ENCODE measurements at regions not wholly inside any gene's neighbourhood (a gene's known extent, or its start where the extent isn't known, plus 50 kb on each side); places are given as distances from the start of the nearest gene placed in this dataset.
"Not testable (repeated sequence)": the region's sequence is repeated elsewhere in the genome, so short reads cannot be mapped to it uniquely, and the experiment has no call there.

DNA sequence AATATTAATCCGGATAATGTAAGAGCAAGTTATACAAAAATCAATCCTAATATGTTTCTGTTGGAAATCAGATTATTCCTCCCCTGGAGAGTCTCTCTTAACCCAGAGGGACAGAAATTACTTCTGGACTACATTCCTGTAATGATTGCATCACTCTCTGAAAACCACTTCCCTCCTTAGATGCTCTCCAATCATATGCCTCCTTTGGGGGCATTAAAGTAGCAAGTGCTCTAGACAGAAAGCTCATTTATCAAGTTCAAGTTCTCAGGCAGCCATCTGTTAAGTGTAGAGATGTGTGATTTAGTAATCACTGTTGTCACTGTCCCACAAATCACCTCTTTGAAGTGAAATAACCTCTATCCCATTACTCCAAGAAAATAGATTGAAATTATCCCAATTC lies 247.1 kb downstream of the SLCO4C1 start:
- peak; percentile 28 for DNase-seq (ENCODE audit: low spot score)

DNA sequence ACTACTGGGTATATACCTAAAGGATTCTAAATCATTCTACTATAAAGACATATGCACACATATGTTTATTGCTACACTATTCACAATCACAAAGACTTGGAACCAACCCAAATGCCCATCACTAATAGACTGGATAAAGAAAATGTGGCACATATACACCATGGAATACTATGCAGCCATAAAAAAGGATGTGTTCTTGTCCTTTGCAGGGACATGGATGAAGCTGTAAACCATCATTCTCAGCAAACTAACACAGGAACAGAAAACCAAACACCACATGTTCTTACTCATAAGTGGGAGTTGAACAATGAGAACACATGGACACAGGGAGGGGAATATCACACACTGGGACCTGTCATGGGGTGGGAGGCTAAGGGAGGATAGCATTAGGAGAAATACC lies 249.0 kb downstream of the SLCO4C1 start:
- DNase-seq (ENCODE audit: low spot score), result not testable (repeated sequence)

DNA sequence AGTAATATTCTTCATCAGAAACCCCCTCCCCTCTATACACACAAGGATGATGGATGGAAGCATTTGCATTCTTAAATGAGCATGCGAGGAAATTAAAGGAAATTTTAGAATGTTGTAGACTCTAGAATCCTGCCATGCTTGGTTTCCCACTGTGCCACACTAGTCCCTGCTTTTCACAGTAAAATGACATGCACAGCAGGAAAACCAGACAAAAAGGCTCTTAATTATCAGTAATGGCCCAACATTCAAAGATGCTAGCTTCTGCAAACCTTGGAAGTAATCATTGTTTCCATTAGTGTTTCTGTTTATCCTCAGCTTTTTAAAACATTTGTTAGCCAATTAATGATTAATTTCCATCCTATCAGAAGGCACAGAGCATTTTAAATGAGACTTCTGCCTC lies 255.8 kb downstream of the SLCO4C1 start:
- DNase-seq (ENCODE audit: low spot score), result no peak

DNA sequence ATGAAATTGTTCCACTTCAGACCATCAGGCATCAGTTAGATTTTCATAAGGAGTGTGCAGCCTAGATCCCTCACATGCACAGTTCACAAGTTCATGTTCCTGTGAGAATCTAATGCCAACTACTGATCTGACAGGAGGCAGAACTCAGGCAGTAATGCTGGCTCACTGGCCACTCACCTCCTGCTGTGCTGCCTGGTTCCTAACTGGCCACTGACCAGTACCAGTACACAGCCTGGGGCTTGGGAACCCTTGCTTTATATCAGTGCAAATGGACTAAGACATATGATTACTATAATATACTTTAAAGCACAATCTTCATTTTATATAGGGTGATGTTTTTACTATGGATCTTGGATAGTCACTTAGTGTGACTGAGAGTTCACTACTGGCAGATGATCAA lies 259.2 kb downstream of the SLCO4C1 start:
- no peak for DNase-seq (ENCODE audit: low spot score)

DNA sequence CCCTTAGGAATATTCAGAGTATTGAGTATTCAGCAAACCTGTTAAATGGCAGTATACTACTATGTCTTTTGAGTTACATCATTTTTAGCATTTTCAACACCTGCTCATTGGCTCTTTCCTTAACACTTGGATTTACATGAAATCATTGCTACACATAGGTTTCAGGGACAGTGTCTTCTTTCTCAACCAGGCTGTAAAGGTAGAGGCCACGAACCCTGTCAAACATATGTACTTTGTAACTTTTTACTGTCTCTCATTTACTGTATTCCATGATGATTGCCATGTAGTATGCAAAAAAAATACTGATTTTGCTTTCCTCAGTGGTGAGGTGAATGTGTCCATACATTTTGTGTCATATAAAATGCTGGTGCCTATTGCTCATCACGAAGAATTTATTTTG lies 264.4 kb downstream of the SLCO4C1 start:
- no peak for DNase-seq (ENCODE audit: low spot score)

DNA sequence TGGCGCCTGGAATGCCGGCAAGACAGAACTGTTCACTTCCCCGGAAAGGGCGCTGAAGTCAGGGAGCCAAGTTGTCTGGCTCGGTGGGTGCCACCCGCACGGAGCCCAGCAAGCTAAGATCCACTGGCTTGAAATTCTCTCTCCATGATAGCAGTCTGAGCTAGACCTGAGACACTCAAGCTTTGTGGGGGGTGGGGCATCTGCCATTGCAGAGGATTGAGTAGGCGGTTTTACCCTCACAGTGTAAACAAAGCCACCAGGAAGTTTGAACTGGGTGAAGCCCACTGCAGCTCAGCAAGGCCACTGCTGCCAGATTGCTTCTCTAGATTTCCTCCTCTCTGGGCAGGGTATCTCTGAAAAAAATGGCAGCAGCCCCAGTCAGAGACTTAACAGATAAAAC lies 277.4 kb downstream of the SLCO4C1 start:
- no peak for DNase-seq (ENCODE audit: low spot score)

DNA sequence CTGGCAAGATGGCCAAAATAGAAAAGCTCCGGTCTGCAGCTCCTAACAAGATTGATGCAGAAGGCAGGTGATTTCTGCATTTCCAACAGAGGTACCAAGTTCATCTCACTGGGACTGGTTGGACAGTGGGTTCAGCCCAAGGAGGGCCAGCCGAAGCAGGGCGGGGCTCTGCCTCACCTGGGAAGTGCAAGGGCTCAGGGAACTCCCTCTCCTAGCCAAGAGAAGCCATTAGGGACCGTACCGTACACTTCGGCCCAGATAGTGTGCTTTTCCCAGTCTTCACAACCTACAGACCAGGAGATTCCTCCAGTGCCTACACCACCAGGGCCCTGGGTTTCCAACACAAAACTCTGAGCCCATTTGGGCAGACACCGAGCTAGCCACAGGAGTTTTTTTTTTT lies 277.8 kb downstream of the SLCO4C1 start:
- no peak for DNase-seq (ENCODE audit: low spot score)

DNA sequence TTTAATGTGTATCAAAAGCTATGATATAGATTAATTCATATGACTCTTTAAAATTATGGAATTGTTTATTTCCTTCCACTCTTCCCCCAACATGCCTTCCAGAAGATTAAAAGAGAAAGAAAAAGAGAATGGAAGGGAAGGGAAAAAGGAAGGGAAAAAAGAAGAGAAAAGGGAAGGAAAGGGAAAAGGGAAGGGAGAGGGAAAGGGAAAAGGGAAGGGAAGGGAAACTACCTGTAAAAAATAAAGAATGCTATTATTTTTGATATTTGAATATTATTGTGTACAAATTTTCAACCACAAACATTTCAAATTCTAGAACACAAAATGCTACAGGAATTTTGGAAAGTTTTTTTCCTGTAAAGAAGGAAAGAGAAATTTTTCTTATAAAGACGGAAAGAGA lies 281.7 kb downstream of the SLCO4C1 start:
- no peak for DNase-seq (ENCODE audit: low spot score)

DNA sequence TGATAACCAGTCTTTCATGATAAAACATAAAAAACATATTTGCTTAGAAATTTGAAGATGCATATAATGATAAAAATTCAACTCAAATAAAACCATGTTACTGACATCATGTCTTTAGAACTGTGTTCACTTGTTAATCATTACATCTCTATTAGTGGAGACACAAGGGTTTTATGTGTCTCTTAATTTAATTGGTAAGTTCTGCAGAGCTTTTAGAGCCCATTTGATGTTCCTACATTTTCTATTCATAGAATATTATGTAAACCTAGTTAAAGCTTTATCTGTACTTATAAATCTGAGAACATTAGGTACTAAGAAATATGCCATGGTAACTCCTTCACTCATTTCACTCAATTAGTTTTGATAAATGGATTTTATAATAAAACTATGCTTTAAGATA lies 285.4 kb downstream of the SLCO4C1 start:
- DNase-seq (ENCODE audit: low spot score), result no peak

DNA sequence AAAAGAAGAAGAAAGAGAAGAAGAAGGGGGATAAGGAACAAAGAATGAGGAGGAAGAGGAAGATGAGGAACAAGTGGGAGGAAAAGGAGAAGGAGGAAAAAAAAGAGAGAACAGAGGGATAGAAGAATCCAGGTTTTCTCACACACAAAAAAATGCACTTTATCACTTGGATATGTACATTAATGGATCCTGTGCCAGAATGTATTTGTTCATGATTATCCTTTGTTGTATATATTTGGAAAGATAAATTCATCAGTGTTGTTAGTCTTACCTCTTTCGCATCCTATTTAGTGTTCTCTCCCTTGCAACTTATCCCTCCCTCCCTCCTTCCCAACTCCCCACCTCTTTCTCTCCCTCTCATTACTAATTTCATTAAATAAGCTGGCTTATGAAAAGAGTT lies 298.8 kb downstream of the SLCO4C1 start:
- no peak for DNase-seq (ENCODE audit: low spot score)

DNA sequence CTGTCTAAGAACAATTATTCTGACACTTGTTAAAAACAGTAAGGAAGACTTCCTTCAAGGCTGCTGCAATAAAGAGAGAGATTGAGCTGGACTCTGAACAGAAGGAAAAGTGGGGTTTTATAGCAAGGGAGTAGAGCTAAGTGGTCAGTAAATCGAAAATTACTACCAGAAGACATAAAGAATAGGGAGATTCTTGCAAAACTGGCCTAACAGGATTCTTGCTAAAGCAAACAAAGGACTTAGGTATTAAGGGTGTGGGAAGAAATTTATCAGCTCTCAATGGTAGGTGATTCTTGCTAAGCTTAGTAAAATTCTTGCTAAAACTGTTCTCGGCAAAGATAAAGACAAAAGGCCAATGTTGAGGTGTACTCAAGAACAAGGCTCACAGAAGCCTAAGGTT lies 300.5 kb downstream of the SLCO4C1 start:
- DNase-seq (ENCODE audit: low spot score), result no peak

DNA sequence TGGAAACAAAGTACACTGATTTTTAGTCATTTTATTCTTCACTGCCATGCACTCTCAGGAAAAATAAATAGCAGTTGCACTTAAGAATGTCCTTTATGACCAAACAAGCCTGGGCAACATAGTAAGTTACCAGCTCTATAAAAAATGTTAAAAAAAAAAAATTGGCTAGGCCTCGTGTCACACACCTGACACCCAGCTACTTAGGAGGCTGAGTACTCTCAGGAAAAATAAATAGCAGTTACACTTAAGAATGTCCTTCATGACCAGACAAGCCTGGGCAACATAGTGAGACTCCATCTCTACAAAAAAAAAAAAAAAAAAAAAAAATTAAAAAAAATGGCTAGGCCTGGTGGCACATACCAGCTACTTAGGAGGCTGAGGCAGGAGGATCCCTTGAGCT lies 304.6 kb downstream of the SLCO4C1 start:
- no peak for DNase-seq (ENCODE audit: low spot score)

DNA sequence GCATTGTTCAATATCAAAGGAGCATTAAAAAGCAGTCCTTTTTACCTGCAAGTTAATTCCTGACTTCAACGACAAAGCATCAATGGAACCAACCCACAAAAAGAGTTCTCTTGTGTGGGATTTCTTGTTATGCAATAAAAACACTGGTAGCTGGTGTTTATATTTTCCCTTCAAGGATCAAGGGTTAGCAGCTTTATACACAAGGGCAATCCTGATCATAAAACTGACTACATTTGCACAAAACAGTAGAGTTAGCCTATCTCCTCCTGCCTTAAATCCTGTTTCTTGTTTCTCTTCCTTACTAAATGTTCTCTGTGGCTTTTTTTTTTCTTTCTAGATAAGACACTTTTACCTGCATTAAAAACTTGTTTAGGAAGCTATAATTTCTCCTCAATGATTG lies 306.4 kb downstream of the SLCO4C1 start:
- DNase-seq (ENCODE audit: low spot score), result no peak

DNA sequence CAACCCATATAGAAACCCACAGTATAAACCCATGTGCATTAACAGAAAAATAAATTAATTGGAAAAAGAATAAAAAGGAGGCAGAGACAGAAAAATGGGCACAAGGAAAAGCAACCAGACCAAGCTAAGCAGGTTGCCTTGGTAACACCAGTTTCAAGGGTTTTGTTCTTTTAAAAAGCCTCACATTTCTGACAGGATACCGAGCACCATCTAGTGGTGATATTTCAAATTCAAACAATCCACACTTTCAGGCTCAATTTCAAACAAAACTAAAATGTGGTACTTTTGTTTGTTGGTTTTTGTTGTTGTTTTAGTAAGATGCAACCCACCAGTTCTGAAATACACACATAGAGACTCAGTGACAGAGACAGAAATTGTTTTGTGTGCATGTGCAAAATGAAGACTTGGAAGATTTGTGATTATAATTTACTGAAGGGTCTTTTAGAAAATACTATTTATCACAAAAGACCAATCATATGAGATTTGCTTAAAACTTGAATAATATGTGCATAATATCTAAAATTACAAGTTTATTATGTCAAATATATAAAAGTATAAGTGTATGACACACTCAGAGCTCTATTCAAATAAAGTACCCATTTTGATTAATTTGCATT lies 318.2 kb downstream of the SLCO4C1 start:
- DNase-seq (ENCODE audit: low spot score), result peak; percentile 52

DNA sequence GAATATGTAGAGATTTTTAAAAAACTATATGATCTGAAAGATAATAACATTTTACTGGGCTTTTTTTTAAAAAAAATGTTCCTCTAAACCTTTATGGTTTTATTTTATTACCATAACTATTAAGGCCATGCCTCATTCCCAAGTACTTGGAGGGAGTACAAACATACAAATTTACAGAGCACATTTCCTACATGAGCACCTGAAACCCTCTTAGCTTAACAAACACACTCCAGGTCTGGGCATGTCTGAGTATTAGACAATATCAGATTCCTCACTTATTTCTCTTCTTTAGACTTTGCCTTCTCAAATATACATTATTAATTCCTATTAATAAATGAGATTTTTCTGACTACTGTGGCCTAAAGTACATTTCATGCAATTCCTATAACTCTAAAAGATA lies 319.2 kb downstream of the SLCO4C1 start:
- DNase-seq (ENCODE audit: low spot score), result no peak

DNA sequence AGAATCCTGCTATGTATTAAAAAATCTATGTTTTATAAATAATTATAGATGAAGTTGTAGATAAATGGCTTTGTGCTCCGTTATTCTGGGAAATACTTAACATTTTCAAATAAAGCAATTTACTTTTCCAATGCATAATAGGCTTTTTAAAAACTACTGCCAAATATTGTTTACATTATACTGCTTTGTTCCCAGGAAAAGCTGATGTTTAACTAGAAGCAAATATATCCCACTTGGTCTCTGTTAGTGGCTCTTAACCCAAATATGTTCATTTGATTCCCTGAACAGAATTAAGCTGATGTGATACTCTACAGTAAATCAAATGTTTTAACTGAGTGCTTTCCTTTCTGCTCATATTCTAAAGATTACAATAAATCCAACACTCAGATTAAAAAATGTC lies 326.3 kb downstream of the SLCO4C1 start:
- DNase-seq (ENCODE audit: low spot score), result no peak

DNA sequence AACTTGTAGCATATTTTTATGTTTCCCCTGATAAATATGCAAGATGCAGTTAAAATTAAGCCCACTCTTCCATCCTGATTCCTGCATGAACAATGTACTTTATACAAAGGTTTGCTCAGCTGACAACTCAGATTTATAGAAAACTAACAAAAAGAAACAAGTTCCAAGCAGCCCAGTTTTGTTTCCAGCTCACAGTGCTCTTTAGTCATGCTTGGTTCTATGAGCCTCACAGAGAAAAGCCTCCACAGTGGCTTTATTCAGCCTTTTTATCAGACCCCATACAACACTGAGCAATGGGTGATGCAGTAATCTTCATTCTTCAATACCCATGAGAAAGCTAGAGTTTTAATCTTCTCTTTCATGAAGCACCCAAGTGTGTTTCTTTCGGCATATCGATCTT lies 329.6 kb downstream of the SLCO4C1 start:
- DNase-seq (ENCODE audit: low spot score), result no peak

DNA sequence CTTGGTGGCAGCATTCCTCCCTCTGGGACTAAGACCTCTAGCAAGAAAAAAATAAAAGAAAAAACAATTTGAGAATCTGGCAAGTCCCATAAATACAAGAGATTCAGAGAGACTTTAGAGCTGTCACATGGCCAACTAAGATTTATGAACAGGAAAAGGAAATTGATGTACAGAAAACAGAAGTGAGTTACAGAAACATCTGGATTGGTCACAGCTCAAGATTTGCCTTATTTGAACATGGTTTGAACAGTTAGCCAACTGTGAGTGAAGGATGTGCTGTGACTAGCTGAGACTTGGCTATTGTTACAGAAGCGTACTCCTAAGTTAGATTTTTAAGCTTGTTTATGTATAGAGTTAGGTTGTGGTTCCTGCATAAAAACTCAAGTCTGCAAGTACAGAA lies 340.2 kb downstream of the SLCO4C1 start:
- no peak for DNase-seq (ENCODE audit: low spot score)

DNA sequence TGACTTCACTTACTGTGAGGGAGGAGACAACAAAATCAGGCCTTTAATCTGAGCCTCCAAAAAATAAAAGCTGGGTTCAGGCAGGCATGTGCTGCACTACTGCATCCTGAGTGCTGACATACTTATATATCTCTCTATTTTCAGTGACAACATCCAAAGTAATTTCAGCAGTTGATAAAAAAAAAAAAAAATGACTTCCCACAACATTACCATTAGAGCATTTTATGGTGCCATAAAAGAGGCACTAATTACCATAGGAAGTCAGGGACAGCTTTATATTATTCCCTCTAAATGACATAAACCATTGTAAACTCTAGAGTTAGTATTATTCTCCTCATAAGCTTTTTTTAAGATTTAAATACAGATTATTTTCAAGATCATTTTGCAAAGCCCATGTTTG lies 346.1 kb downstream of the SLCO4C1 start:
- DNase-seq (ENCODE audit: low spot score), result no peak

DNA sequence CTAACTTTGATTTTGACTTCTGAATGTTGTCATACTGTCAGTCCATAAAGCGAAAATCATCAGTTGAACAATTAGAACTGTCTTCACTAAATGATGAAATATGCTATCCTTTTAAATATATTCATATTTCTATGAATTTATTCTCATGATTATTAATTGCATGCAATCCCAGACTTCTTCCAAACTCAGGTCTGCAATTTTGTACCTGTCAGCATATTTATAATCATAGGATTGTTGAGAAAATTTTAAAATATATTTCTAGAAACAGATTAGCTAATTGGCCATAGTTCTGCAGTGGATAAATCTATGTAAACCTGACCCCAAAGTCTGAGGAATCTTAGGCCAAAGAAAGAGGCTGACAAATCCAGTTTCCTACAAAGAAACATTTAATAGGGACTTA lies 347.5 kb downstream of the SLCO4C1 start:
- DNase-seq (ENCODE audit: low spot score), result no peak

DNA sequence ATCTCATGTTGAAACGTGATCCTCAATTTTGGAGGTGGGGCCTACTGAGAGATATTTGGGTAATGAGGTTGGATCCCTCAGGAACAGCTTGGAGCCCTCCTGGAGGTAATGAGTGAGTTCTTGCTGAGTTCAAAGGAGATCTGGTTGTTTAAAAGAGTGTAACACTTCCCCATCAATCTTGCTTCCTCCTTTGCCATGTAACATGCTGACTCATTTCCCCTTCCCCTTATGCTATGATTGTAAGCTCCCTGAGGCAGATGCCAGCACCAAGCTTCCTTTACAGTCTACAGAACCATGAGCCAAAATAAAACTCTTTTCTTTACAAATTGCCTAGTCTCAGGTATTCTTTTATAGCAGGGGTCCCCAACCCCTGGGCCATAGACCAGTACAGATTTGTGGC lies 352.3 kb downstream of the SLCO4C1 start:
- no peak for DNase-seq (ENCODE audit: low spot score)

DNA sequence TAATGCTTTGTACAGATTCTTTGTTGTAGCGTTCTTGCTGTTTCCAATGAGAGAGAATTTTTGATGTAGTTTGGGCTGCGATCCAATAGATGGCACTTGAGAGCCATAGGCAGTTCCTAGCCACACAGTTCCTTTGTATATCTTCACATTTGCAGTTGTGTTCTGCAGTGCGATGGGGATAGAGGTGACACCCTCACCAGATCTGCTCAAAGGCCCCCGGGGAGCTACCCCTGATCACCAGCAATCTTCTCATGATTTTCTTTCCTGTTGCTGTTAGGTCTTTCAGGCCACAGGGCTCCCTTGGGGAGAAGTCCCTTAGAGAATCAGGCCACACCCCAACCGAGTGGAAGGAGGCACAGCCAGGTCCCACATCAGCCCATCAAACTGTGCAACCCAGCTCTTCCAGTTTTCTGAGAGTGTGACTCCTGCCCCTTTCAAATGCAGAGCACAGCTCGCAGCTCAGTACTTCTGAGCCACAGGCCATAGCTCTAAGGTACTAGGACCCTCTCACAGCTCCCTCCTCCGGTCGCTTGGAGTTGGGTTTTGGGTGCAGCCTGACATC lies 353.7 kb downstream of the SLCO4C1 start:
- DNase-seq (ENCODE audit: low spot score), result peak; percentile 51

DNA sequence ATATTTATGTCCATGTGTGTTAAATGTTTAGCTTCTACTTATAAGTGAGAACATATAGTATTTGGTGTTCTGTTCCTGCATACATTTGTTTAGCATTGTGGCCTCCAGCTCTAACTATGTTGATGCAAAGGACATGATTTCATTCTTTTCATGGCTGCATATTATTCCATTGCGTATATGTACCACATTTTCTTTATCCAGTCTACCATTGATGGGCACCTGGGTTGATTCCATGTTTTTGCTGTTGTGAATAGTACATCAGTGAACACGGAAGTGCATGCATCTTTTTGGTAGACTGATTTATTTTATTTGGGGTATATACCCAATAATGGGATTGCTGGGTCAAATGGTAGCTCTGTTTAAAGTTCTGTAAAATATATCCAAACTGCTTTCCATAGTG lies 359.0 kb downstream of the SLCO4C1 start:
- no peak for DNase-seq (ENCODE audit: low spot score)

DNA sequence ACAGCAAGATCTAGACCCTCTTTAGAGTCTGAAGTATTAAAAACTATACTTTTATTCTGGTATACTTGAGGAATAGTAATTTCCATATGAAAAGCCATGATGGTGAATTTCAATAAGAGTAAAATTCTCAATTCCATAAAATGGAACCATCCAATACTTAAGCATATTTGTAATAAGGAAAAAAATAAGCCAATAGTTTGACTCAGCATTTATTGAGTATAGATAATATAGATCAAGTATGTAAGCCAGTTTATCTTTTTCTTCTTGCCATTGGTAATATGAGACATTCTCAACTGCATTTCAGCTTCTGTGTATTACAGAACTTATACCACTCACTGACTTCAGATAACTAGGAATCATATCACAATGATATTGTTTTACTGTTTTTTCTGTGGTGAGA lies 361.0 kb downstream of the SLCO4C1 start:
- DNase-seq (ENCODE audit: low spot score), result no peak

DNA sequence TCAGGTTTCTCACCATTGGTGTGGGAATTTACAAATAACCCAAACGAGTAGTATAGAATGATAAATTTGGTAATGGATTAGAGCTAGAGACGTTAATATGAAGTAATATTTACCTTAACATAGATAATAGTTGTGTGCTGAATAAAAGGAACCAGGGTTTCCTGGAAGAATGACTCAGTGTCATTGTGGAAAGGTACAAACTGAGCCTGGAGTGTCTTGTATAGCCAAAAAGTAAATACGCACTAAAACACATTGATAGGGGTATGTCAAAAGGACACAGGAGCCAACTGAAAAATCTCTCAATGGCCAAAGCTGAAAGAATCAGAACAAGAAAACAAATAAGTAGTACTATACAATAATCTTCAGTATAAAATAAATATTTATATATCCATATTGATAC lies 363.5 kb downstream of the SLCO4C1 start:
- DNase-seq (ENCODE audit: low spot score), result no peak
